Mammary epithelial cell (primary cell): ENCODE measurements at regions not wholly inside any gene's neighbourhood (a gene's known extent, or its start where the extent isn't known, plus 50 kb on each side); places are given as distances from the start of the nearest gene placed in this dataset.

Experiments
- CTCF ChIP-seq, 2 donors: IDR thresholded peaks in 1 of 2; conservative IDR thresholded peaks in 1 of 2; 2 replicates each; pipeline ENCODE4 v1.5.1; 2011 to 2012; ENCODE audit warnings: inconsistent platforms in 2 of 2, low read length in 2 of 2, mild to moderate bottlenecking in 2 of 2, control low read depth in 1 of 2, low read depth in 1 of 2; ENCODE audit not compliant: insufficient read depth in 1 of 2; ENCODE audit errors: extremely low read depth in 1 of 2
- EZH2 ChIP-seq: IDR thresholded peaks from 2 replicates; pipeline ENCODE4 v1.6.1; 2012; ENCODE audit warnings: low read length, inconsistent platforms, borderline replicate concordance

- TF ChIP-seq CTCF (conservative IDR thresholded peaks at IDR 0.05 in 1 of 2, IDR thresholded peaks at IDR 0.05 in 1 of 2; ENCODE audit: extremely low read depth in 1 of 2, insufficient read depth in 1 of 2, low read depth in 1 of 2, low read length in 2 of 2), result no peak
- TF ChIP-seq EZH2, result no peak
Observed at GRCh38 chr22:48263791-48264351, 1501.4 kb downstream of the TBC1D22A start.
